H1 (cell line): ENCODE measurements at regions not wholly inside any gene's neighbourhood (a gene's known extent, or its start where the extent isn't known, plus 50 kb on each side); places are given as distances from the start of the nearest gene placed in this dataset.

Experiments used
- CTCF ChIA-PET: fragments of 300-600 bp; sonication (Branson Sonifier 250); formaldehyde crosslinking; loops from one replicate; lab custom pipeline; 2021; ENCODE audit not compliant: partially characterized antibody; lab: Charles Lee
- POLR2A ChIA-PET: fragments of 300-600 bp; sonication (Branson Sonifier 250); formaldehyde crosslinking; loops from one replicate; lab custom pipeline; 2021; ENCODE audit warnings: inconsistent platforms; ENCODE audit not compliant: partially characterized antibody; lab: Charles Lee
- DNase-seq, 2 experiments: peaks; one replicate each; pipeline versions ENCODE4 v3.0.0 to v3.0.0-alpha.2; 2010 to 2022; ENCODE audit warnings: low spot score in 2 of 2, low read depth in 1 of 2, mixed read lengths in 1 of 2
- FAIRE-seq: peaks from 2 replicates; lab custom pipeline; 2011; peaks lifted over from hg19 to GRCh38; lab: Jason Lieb, UNC
- H2AFZ ChIP-seq: 2 replicates; pipeline ENCODE4 v1.8.1; 2012; ENCODE audit warnings: low read length, inconsistent platforms
- H2AK5ac ChIP-seq: 2 replicates; pipeline ENCODE4 v1.6.1; 2013; ENCODE audit warnings: low read depth, low read length
- H2BK120ac ChIP-seq: replicated peaks from 2 replicates; pipeline ENCODE3; 2013; ENCODE audit warnings: low read depth, low read length, inconsistent platforms
- H2BK12ac ChIP-seq: 2 replicates; pipeline ENCODE4 v1.6.1; 2013; ENCODE audit warnings: low read depth, low read length
- H2BK15ac ChIP-seq: 2 replicates; pipeline ENCODE4 v1.6.1; 2013; ENCODE audit warnings: low read length
- H2BK20ac ChIP-seq: 2 replicates; pipeline ENCODE4 v1.6.1; 2013; ENCODE audit warnings: low read length
- H2BK5ac ChIP-seq: 2 replicates; pipeline ENCODE4 v1.6.1; 2013; ENCODE audit warnings: low read depth, low read length
- H3K14ac ChIP-seq: 2 replicates; pipeline ENCODE4 v1.6.1; 2013; ENCODE audit warnings: inconsistent platforms; ENCODE audit not compliant: insufficient read length
- H3K18ac ChIP-seq: 2 replicates; pipeline ENCODE4 v1.6.1; 2013; ENCODE audit warnings: low read length; ENCODE audit errors: extremely low read depth
- H3K23ac ChIP-seq: 2 replicates; pipeline ENCODE4 v1.6.1; 2013; ENCODE audit warnings: inconsistent platforms; ENCODE audit not compliant: insufficient read length
- H3K23me2 ChIP-seq: 2 replicates; pipeline ENCODE4 v1.6.1; 2013; ENCODE audit warnings: low read depth, low read length
- H3K27ac ChIP-seq: 2 replicates; pipeline ENCODE4 v1.6.1; 2011; ENCODE audit warnings: low read depth, low read length, inconsistent platforms
- H3K27me3 ChIP-seq, 4 experiments: replicated peaks in 1 of 4; 1 replicate in 1 of 4; 2 replicates in 3 of 4; pipeline versions ENCODE4 v1.6.1 to v1.8.1; 2011 to 2013; ENCODE audit warnings: low read length in 3 of 4, mild to moderate bottlenecking in 3 of 4, inconsistent platforms in 2 of 4, mixed read lengths in 2 of 4, moderate library complexity in 1 of 4; ENCODE audit not compliant: control insufficient read depth in 3 of 4, insufficient read depth in 3 of 4; ENCODE audit errors: extremely low read depth in 1 of 4
- H3K36me3 ChIP-seq, 4 experiments: 2 replicates each; pipeline versions ENCODE4 v1.6.1 to v1.8.1; 2011 to 2013; ENCODE audit warnings: mild to moderate bottlenecking in 4 of 4, low read length in 3 of 4, moderate library complexity in 2 of 4, control low read depth in 1 of 4, inconsistent platforms in 1 of 4; ENCODE audit not compliant: insufficient read depth in 4 of 4, control insufficient read depth in 2 of 4
- H3K4ac ChIP-seq: replicated peaks from 2 replicates; pipeline ENCODE3; 2013; ENCODE audit warnings: low read length, low read depth, mixed read lengths, inconsistent platforms; ENCODE audit not compliant: insufficient read length
- H3K4me1 ChIP-seq, 4 experiments: replicated peaks in 1 of 4; 1 replicate in 1 of 4; 2 replicates in 3 of 4; pipeline versions ENCODE4 v1.6.1 to v1.8.1; 2011 to 2013; ENCODE audit warnings: low read length in 3 of 4, inconsistent platforms in 2 of 4, mixed read lengths in 1 of 4; ENCODE audit not compliant: insufficient read depth in 4 of 4, control insufficient read depth in 3 of 4
- H3K4me2 ChIP-seq, 2 experiments: 2 replicates each; pipeline versions ENCODE4 v1.6.1 to v1.8.1; 2011 to 2013; ENCODE audit warnings: low read depth in 2 of 2, low read length in 2 of 2, control low read depth in 1 of 2, inconsistent platforms in 1 of 2, mild to moderate bottlenecking in 1 of 2; ENCODE audit not compliant: insufficient read depth in 1 of 2
- H3K4me3 ChIP-seq, 4 experiments: fragments of 200-600, 300-600 bp in 1 of 4; sonication (generic), shearing (Covaris generic), sonication (Bioruptor Twin) in 1 of 4; 2 replicates each; pipeline versions ENCODE4 v1.5.1 to v1.8.1; 2011 to 2016; ENCODE audit warnings: low read length in 4 of 4, low read depth in 3 of 4, control low read depth in 2 of 4, inconsistent platforms in 2 of 4, mild to moderate bottlenecking in 2 of 4, mixed read lengths in 1 of 4, moderate library complexity in 1 of 4; ENCODE audit not compliant: insufficient read depth in 2 of 4; ENCODE audit errors: extremely low read depth in 1 of 4
- H3K56ac ChIP-seq: replicated peaks from 2 replicates; pipeline ENCODE3; 2013; ENCODE audit warnings: low read depth, mild to moderate bottlenecking, mixed read lengths, low read length, inconsistent platforms; ENCODE audit not compliant: insufficient read length
- H3K79me1 ChIP-seq: 2 replicates; pipeline ENCODE4 v1.6.1; 2013; ENCODE audit warnings: low read depth, low read length, control low read depth
- H3K79me2 ChIP-seq, 2 experiments: 2 replicates each; pipeline versions ENCODE4 v1.6.1 to v1.8.1; 2012 to 2013; ENCODE audit warnings: low read length in 2 of 2, mild to moderate bottlenecking in 2 of 2, inconsistent platforms in 1 of 2; ENCODE audit not compliant: insufficient read depth in 2 of 2, control insufficient read depth in 1 of 2
- H3K9ac ChIP-seq, 4 experiments: replicated peaks in 1 of 4; 1 replicate in 1 of 4; 2 replicates in 3 of 4; pipeline versions ENCODE4 v1.6.1 to v1.8.1; 2011 to 2013; ENCODE audit warnings: low read depth in 3 of 4, low read length in 3 of 4, control low read depth in 2 of 4, mild to moderate bottlenecking in 2 of 4, moderate library complexity in 2 of 4, inconsistent platforms in 1 of 4; ENCODE audit errors: extremely low read depth in 1 of 4
- H3K9me3 ChIP-seq, 2 experiments: 2 replicates each; pipeline versions ENCODE4 v1.6.1 to v1.8.1; 2012 to 2013; ENCODE audit warnings: mild to moderate bottlenecking in 2 of 2, moderate library complexity in 2 of 2, control low read depth in 1 of 2, inconsistent platforms in 1 of 2, low read depth in 1 of 2, low read length in 1 of 2, mixed read lengths in 1 of 2; ENCODE audit not compliant: insufficient read depth in 2 of 2
- H4K20me1 ChIP-seq, 2 experiments: replicated peaks in 1 of 2; 2 replicates each; pipeline versions ENCODE3 to v1.8.1; 2011 to 2013; ENCODE audit warnings: inconsistent platforms in 2 of 2, low read length in 2 of 2, mild to moderate bottlenecking in 1 of 2; ENCODE audit not compliant: insufficient read depth in 2 of 2, control insufficient read depth in 1 of 2
- H4K5ac ChIP-seq: 2 replicates; pipeline ENCODE4 v1.6.1; 2013; ENCODE audit warnings: low read length, low read depth, mixed read lengths, inconsistent platforms; ENCODE audit not compliant: insufficient read length
- H4K8ac ChIP-seq: 2 replicates; pipeline ENCODE4 v1.8.0; 2013; ENCODE audit warnings: mild to moderate bottlenecking, moderate library complexity, low read length, inconsistent platforms; ENCODE audit not compliant: insufficient read depth; ENCODE audit errors: extremely low read depth
- H4K91ac ChIP-seq: replicated peaks from 2 replicates; pipeline ENCODE3; 2013; ENCODE audit warnings: low read length, mixed read lengths, inconsistent platforms; ENCODE audit not compliant: insufficient read length
- JUND ChIP-seq: IDR thresholded peaks from 2 replicates; pipeline ENCODE4 v1.6.1; 2011; ENCODE audit warnings: mild to moderate bottlenecking, improper control_type of control experiment, low read length
- SUZ12 ChIP-seq: fragments of 200-600 bp; sonication (generic); IDR thresholded peaks from 2 replicates; pipeline ENCODE4 v1.6.1; 2012; ENCODE audit warnings: mild to moderate bottlenecking, inconsistent platforms, low read length, moderate library complexity, mixed read lengths
- WGBS, 2 experiments: shearing (Covaris generic) in 1 of 2; methylation state at CpG; one replicate each; pipeline versions ENCODE4 v1.1.6 to v1.1.7; 2013 to 2015; ENCODE audit warnings: low lambda C conversion rate in 2 of 2, mixed read lengths in 2 of 2, inconsistent platforms in 1 of 2, low coverage in 1 of 2, missing lambda C conversion rate in 1 of 2; ENCODE audit not compliant: insufficient replicate concordance in 2 of 2, insufficient coverage in 1 of 2, insufficient read length in 1 of 2; ENCODE audit errors: extremely low coverage in 1 of 2, missing lambda C conversion rate in 1 of 2; 5-methylcytosine and 5-hydroxymethylcytosine counted together

GRCh38 chr9:115636596-115636995, 517.0 kb upstream of the PAPPA start:
- no peak overlapping the region for H2BK12ac ChIP-seq
- H3K9ac ChIP-seq, result no peak overlapping the region
- no peak overlapping the region for H2BK20ac ChIP-seq
- no peaks in the 10 kb centered on the region for H3K4me1 ChIP-seq
- H3K27ac ChIP-seq, result no peak overlapping the region
- ChIA-PET POLR2A (no interaction called here), CTCF (interaction anchor here (0.6 to 2.6 kb wide), 2 partner anchors 43 to 52 kb away, joined by 3 to 13 read pairs; no protein-coding TSS in a partner anchor)
- H3K18ac ChIP-seq, result no peak overlapping the region
- no peak overlapping the region for H2AFZ ChIP-seq
- no peak overlapping the region for H3K4me3 ChIP-seq
- no peak overlapping the region for H4K5ac ChIP-seq
- 84% methylated on average over 4 of the region's 4 CpGs; no CpG with 5 or more reads in 1 of the 2 experiments for WGBS, 2 experiments
- H4K8ac ChIP-seq, result no peak overlapping the region
- H3K4ac ChIP-seq, result no peak overlapping the region
- no peak for FAIRE-seq
- H3K79me1 ChIP-seq, result no peaks in the 10 kb centered on the region
- H2AK5ac ChIP-seq, result no peak overlapping the region
- H3K14ac ChIP-seq, result no peak overlapping the region
- no peaks in the 10 kb centered on the region for H4K20me1 ChIP-seq
- no peak overlapping the region for H2BK15ac ChIP-seq
- no peaks in the 10 kb centered on the region for H3K79me2 ChIP-seq
- H3K56ac ChIP-seq, result no peak overlapping the region
- no peak overlapping the region for H2BK120ac ChIP-seq
- no peak overlapping the region for H3K4me2 ChIP-seq
- no peaks in the 10 kb centered on the region for H3K36me3 ChIP-seq
- no peaks in the 10 kb centered on the region for H3K23me2 ChIP-seq
- H3K27me3 ChIP-seq, result 0 out of 7 replicates have a peak, but pooled peaks cover 0 to 2% (median 0%) of the 10 kb centered on the region in 4 experiments
- no peak overlapping the region for H3K23ac ChIP-seq
- H4K91ac ChIP-seq, result no peak overlapping the region
- H3K9me3 ChIP-seq, result no peaks in the 10 kb centered on the region
- DNase-seq, result no peak
- H2BK5ac ChIP-seq, result no peak overlapping the region
- TF ChIP-seq JUND, result no peak
- TF ChIP-seq SUZ12, result no peak
